Thyroid gland (tissue), 4 donors: ENCODE measurements at regions not wholly inside any gene's neighbourhood (a gene's known extent, or its start where the extent isn't known, plus 50 kb on each side); places are given as distances from the start of the nearest gene placed in this dataset.

Experiments
- POLR2A ChIP-seq, 2 donors: fragments of 450-650 bp; IDR thresholded peaks; one replicate each; pipeline ENCODE4 v1.6.1; 2017; ENCODE audit warnings: antibody characterized with exemption in 2 of 2, mild to moderate bottlenecking in 2 of 2, moderate library complexity in 1 of 2
- TF ChIP-seq, protein P1 (sequence below), 6 experiments: fragments of 200-600 bp in 3 of 6; fragments of 450-650 bp in 3 of 6; sonication (generic) in 3 of 6; IDR thresholded peaks; one replicate each; pipeline ENCODE4 v1.5.1; 2016 to 2019; ENCODE audit warnings: antibody characterized with exemption in 6 of 6, mild to moderate bottlenecking in 2 of 6, inconsistent platforms in 1 of 6, moderate library complexity in 1 of 6

DNA sequence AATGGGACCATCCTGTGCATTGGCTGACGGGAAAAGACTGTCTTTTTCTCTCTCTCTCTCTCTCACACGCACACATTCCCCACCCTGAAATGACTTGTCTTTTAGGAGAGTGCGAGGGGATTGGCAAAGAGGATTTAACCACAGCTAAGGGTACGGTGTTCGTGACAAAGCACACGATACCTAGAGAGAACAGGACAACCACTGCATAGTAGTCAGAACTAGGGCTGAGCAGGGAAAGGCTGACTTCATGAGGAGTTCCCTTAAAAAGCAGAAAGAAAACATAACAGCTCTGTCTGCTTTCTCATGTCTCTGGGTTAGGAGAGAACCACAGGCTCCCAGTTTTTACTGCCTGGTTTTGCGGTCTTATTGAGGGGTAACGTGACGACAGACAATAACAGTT, 742.8 kb upstream of the SOX9 start:
- TF ChIP-seq POLR2A (IDR thresholded peaks at IDR 0.05) = no peak
- TF ChIP-seq, protein P1, sequence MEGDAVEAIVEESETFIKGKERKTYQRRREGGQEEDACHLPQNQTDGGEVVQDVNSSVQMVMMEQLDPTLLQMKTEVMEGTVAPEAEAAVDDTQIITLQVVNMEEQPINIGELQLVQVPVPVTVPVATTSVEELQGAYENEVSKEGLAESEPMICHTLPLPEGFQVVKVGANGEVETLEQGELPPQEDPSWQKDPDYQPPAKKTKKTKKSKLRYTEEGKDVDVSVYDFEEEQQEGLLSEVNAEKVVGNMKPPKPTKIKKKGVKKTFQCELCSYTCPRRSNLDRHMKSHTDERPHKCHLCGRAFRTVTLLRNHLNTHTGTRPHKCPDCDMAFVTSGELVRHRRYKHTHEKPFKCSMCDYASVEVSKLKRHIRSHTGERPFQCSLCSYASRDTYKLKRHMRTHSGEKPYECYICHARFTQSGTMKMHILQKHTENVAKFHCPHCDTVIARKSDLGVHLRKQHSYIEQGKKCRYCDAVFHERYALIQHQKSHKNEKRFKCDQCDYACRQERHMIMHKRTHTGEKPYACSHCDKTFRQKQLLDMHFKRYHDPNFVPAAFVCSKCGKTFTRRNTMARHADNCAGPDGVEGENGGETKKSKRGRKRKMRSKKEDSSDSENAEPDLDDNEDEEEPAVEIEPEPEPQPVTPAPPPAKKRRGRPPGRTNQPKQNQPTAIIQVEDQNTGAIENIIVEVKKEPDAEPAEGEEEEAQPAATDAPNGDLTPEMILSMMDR (IDR thresholded peaks at IDR 0.05) = no peak
